SU-DHL-6 (cell line): ENCODE measurements at regions not wholly inside any gene's neighbourhood (a gene's known extent, or its start where the extent isn't known, plus 50 kb on each side); places are given as distances from the start of the nearest gene placed in this dataset.
"Not testable (repeated sequence)": the region's sequence is repeated elsewhere in the genome, so short reads cannot be mapped to it uniquely, and the experiment has no call there.

Source experiments
- CTCF ChIP-seq: fragments of 200-600 bp; sonication (generic); IDR thresholded peaks from one replicate; pipeline ENCODE4 v1.5.1; 2017; ENCODE audit warnings: antibody characterized with exemption, mild to moderate bottlenecking, low read length, moderate library complexity; ENCODE audit not compliant: insufficient read depth, poor library complexity, severe bottlenecking
- EZH2phosphoT487 ChIP-seq: fragments of 200-600 bp; sonication (generic), shearing (Covaris generic); conservative IDR thresholded peaks from 2 replicates; pipeline ENCODE4 v1.6.1; 2018; ENCODE audit warnings: mild to moderate bottlenecking, antibody characterized with exemption, low read length, moderate library complexity, mixed read lengths

GRCh38 chr3:125768821-125769220 lies 173.5 kb upstream of the OSBPL11 start:
- not testable (repeated sequence) for TF ChIP-seq CTCF, EZH2phosphoT487
